Adipocyte (in vitro differentiated cells): ENCODE measurements at regions not wholly inside any gene's neighbourhood (a gene's known extent, or its start where the extent isn't known, plus 50 kb on each side); places are given as distances from the start of the nearest gene placed in this dataset.
A peak's percentile ranks its signal among the peaks of the same experiment; 100 is the strongest.

Experiments
- DNase-seq: peaks from one replicate; pipeline ENCODE4 v3.0.0-alpha.2; 2015; ENCODE audit warnings: low read depth
- H3K27me3 ChIP-seq: replicated peaks from 2 replicates; pipeline ENCODE4 v1.7.0; 2013; ENCODE audit warnings: mild to moderate bottlenecking, low read length, moderate library complexity; ENCODE audit not compliant: control insufficient read depth, insufficient read depth
- H3K36me3 ChIP-seq: 2 replicates; pipeline ENCODE4 v1.7.0; 2013; ENCODE audit warnings: low read length, mild to moderate bottlenecking, moderate library complexity; ENCODE audit not compliant: control insufficient read depth, insufficient read depth, severe bottlenecking
- H3K4me1 ChIP-seq: 2 replicates; pipeline ENCODE4 v1.7.0; 2013; ENCODE audit warnings: mild to moderate bottlenecking, low read length, moderate library complexity; ENCODE audit not compliant: control insufficient read depth, insufficient read depth
- H3K4me3 ChIP-seq: 2 replicates; pipeline ENCODE4 v1.7.0; 2013; ENCODE audit warnings: mild to moderate bottlenecking, low read length, moderate library complexity
- H3K9ac ChIP-seq: 2 replicates; pipeline ENCODE4 v1.7.0; 2013; ENCODE audit warnings: mild to moderate bottlenecking, low read length, moderate library complexity
- H3K9me3 ChIP-seq: 2 replicates; pipeline ENCODE4 v1.7.0; 2013; ENCODE audit warnings: mild to moderate bottlenecking, low read length, moderate library complexity; ENCODE audit not compliant: control insufficient read depth

DNA sequence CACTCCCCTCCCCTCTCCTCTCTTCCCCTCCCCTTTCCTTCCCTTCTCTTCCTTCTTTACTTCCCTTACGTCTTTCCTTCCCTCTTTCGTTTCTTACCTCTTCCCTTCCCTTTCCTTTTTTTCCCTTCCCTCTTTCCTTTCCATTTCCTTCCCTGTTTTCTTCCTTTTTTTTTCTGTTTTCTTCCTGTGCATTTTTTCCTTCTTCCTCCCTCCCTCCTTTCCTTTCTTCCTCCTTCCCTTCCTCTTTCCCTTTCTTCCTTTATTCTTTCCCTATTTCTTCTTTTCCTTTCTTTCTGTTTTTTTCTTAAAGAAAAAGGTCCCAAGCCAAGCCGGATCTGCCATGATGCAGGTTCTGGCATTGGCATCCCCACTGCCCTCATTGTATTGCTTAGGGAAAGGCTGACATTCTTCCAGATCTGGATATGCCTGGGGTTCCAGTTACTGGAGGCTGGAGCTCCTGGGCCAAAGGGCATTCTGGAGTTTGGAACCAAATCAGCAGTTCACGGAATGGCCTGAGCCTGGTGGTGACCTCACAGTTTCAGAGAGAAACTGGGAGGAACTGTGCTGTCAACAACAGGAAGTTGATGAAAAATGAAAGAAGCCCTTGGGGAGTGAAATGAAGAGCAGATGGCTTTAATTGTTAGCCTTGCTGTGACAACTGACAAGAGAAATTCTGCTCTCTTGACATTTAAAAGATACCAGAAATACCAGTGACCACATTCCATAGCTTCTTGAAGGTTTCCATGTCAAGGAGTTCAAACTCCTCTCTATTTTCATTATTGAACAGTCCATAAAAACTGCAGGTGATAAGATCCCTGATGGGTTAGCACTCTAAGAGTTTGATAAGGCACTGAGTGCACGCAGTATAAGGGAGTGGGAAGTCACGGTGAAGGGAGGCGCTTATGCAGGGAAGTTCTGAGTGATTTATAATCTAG, 622.1 kb downstream of the SPRY1 start:
- Histone ChIP-seq H3K9me3 (peaks cover 5% of the 10 kb centered on the region), H3K9ac (peak overlapping the region; percentile 60), H3K36me3 (no peaks in the 10 kb centered on the region), H3K4me3 (no peak overlapping the region), H3K4me1 (peaks cover 31% of the 10 kb centered on the region), H3K27me3 (no peaks in the 10 kb centered on the region)
- DNase-seq = peak; percentile 43

DNA sequence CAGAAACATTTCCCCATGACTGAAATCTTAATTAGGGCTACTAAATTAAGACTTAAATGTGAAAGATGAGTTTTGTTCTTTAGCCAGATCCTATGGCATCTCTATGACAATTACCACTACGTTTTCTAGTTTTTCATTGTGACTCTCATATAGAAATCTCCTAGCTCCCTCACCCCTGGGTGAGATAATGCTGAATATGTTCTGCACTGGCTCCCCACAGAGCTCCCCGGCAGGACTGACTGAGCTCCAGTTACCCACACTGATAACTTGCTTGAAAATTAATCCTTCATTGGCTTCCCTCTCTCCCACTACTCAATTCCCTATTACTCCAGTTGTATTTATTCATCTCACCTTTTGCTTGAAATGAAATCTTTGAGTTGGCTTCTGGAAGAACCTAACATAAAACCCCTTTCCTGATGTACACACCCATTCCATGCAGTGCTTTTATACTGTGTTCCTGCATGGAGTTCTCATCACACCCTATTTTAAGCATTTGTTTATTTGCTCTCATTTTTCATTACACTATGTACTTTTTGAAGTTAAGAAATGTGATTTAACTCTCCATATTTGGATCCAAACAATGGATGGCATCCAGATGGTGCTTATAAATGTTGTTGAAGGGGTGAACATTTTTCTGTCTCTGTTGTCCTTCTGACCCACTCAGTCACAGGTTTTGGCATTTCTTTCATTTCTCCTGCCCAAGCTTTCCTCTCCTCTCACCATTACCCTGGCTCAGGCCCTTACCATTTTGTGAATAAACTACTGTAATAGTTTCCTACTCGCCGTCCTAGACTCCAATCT, 623.4 kb downstream of the SPRY1 start:
- peak overlapping the region; percentile 60 for H3K9ac ChIP-seq
- H3K27me3 ChIP-seq = no peaks in the 10 kb centered on the region
- no peak for DNase-seq
- H3K36me3 ChIP-seq = no peaks in the 10 kb centered on the region
- H3K4me3 ChIP-seq = no peak overlapping the region
- H3K4me1 ChIP-seq = peaks cover 31% of the 10 kb centered on the region
- peaks cover 5% of the 10 kb centered on the region for H3K9me3 ChIP-seq

DNA sequence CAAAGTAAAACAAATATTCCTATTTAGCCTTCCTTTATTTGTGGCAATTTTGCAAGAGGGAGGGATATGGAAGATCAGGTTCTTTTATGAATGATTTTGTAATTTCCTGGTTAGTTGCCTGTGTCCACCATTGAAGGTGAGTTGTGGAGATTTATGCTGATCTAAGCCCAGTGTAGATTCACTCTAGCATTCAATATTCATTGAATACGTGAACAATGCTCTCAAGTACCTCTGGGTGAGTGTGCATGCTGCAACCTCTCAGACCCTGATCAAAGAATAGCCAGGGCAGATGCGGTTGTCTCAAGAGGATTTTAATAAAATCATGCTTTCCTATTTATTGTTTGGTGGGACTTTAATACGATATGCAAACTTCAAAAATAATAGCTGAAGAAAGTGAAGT, 628.4 kb downstream of the SPRY1 start:
- no peak for DNase-seq
- Histone ChIP-seq H3K36me3 (no peaks in the 10 kb centered on the region), H3K9me3 (peaks cover 5% of the 10 kb centered on the region), H3K4me3 (no peak overlapping the region), H3K9ac (no peak overlapping the region), H3K27me3 (no peaks in the 10 kb centered on the region), H3K4me1 (peaks cover 13% of the 10 kb centered on the region)

DNA sequence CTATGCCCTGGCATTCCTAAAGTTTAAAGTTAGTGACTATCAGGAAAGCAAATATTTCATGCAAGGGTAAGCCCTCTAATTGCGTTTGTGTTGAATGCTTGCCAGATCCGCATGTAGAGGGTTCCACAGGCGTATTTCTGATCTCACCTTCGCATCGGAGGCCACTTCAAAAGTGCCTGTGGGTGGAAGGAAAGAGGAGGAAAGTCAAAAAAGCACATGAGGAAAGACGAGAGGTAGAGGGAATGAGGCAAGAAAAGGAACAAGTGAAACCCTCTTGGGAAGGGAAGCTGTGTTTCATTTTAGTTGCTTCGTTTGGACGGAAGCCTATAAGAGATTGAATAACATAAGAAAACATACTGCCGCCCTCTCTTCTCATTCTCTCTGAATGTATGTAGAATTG, 628.8 kb downstream of the SPRY1 start:
- peaks cover 13% of the 10 kb centered on the region for H3K4me1 ChIP-seq
- peaks cover 5% of the 10 kb centered on the region for H3K9me3 ChIP-seq
- H3K4me3 ChIP-seq = no peak overlapping the region
- H3K36me3 ChIP-seq = no peaks in the 10 kb centered on the region
- no peaks in the 10 kb centered on the region for H3K27me3 ChIP-seq
- no peak for DNase-seq
- no peak overlapping the region for H3K9ac ChIP-seq

DNA sequence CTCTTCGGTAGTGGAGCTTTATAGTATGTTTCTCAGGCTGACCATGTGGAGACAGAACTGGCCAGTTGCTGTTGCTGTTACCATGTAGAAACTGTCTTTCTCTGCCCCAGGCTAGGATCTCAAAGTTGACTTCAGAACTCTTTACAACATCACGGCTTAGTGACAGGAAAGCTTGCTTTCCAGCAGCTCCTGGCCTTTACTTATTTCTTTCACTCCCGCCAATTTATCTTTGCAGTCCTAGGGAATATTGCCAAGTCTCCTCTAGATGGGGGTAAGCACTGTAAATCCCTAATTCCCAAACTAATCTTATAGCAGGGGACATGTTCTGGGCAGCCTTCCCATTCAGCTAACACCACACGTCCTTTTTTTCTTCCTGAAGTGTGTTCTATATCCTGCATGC, 631.6 kb downstream of the SPRY1 start:
- peak; percentile 34 for DNase-seq
- no peaks in the 10 kb centered on the region for H3K27me3 ChIP-seq

DNA sequence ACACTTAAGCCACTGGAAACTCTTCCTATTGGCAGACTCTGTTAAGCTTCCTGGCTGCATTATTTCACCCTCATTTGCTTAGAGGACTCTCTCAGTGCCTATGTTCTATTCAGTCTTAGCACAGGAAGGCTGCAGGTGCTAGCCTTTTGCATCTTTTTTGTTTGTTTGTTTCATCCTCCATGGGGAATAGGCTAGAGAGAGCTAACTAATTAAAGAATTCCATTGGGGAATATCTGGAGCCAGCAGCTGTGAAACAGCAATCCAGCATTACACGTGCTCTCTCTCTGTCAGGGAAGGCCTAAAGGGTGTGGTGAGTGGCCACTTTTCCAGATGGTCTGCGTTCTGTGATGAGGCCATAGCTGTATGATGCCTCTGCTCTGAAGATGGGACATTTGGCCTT, 633.6 kb downstream of the SPRY1 start:
- no peaks in the 10 kb centered on the region for H3K27me3 ChIP-seq
- no peak for DNase-seq
- no peaks in the 10 kb centered on the region for H3K9me3 ChIP-seq
- peaks cover 13% of the 10 kb centered on the region for H3K4me1 ChIP-seq
- H3K36me3 ChIP-seq = no peaks in the 10 kb centered on the region
- no peak overlapping the region for H3K4me3 ChIP-seq
- no peak overlapping the region for H3K9ac ChIP-seq

More for the DNA sequence above, 631.6 kb downstream of the SPRY1 start:
- Histone ChIP-seq H3K9ac (no peak overlapping the region), H3K9me3 (no peaks in the 10 kb centered on the region), H3K36me3 (no peaks in the 10 kb centered on the region), H3K4me1 (peaks cover 13% of the 10 kb centered on the region), H3K4me3 (no peak overlapping the region)

DNA sequence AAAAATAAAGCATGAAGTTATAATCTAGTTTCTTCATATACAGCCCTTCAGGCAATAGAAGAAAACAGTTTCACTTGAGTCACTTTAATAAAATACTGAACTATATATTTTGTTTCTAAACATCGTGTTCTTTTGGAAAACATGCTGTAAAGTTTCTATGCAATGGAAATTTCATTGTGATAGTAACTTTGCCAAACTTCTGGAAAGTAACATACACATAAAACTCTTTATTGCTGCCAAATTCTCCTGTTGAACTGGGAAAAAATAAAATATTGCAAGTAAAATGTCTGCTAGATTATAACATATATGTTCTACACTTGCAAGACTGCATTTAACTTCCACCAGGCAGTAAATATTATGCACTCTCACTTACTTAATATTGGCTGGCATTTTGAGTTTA, 635.4 kb downstream of the SPRY1 start:
- no peak for DNase-seq
- Histone ChIP-seq H3K4me1 (peaks cover 20% of the 10 kb centered on the region), H3K4me3 (no peak overlapping the region), H3K27me3 (no peaks in the 10 kb centered on the region), H3K9me3 (no peaks in the 10 kb centered on the region), H3K36me3 (no peaks in the 10 kb centered on the region), H3K9ac (no peak overlapping the region)

DNA sequence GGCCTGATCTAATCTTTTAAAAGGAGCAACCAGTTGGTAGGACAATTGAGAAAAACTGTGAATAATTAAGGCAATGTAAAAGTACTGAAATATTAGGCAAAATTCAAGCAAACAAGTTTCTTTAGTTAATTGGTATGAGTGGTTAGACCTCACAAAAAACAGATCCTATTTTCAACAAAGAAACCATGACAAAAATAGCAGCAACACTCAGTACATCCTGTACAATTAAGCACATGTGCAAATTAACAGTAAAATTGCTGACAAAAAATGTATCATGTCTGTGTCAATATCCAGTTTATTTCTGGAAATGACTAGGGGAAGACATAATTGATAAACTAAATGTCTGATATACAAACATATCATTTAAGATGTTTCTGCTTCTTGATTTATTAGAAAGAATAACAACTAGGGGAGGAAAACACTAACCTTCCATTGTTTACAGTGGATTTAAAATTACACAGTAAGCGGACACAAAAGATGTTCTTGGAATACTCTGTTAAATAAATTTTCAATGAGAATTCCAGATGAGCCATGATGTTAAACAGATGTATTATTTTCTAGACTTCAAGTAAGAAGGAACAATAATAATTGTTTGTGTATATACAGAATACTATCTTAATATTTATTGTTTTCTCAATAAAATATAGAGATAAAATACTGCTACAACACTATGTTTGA, 638.9 kb downstream of the SPRY1 start:
- H3K4me3 ChIP-seq = no peak overlapping the region
- peaks cover 15% of the 10 kb centered on the region for H3K4me1 ChIP-seq
- H3K36me3 ChIP-seq = no peaks in the 10 kb centered on the region
- DNase-seq = no peak
- H3K9ac ChIP-seq = peak overlapping the region; percentile 43
- no peaks in the 10 kb centered on the region for H3K27me3 ChIP-seq
- peaks cover 4% of the 10 kb centered on the region for H3K9me3 ChIP-seq

DNA sequence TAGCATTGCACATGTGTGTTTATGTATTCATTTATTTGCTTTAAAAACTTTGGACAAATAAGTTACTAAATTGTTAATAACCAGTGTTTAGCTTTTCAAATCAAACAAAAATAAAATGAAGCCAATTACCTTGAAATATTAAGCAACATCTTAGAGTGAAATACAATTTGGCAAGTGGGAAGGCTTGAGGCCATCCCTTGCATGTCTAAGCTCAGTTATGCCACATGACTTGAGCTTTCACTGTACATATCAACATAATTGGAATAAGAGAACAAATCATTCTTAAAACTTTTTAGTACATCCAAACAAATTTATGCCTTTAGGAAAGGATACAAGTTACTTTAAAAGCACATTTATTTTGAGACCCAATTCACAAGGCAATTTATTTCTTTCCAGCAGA, 640.6 kb downstream of the SPRY1 start:
- Histone ChIP-seq H3K9ac (no peak overlapping the region), H3K36me3 (no peaks in the 10 kb centered on the region), H3K4me3 (no peak overlapping the region), H3K9me3 (peaks cover 4% of the 10 kb centered on the region), H3K4me1 (peaks cover 15% of the 10 kb centered on the region), H3K27me3 (no peaks in the 10 kb centered on the region)
- DNase-seq = peak; percentile 67

DNA sequence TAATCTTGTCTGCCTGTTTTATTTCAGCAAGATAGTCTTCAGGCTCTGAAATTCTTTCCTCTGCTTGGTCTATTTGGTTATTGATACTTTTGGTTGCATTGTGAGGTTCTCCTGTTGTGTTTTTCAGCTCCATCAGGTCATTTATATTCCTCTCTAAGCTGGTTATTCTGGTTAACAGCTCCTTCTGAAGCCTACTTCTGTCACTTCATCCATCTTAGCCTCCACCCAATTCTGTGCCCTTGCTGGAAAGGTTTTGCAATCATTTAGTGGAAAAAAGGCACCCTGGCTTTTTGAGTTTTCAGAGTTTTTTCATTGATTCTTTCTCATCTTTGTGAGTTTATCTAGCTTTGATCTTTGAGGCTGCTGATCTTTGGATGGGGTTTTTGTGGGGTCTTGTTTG, 647.7 kb downstream of the SPRY1 start:
- Histone ChIP-seq H3K4me3 (no peak overlapping the region), H3K27me3 (no peaks in the 10 kb centered on the region), H3K9me3 (peaks cover 13% of the 10 kb centered on the region), H3K4me1 (no peaks in the 10 kb centered on the region), H3K36me3 (no peaks in the 10 kb centered on the region), H3K9ac (no peak overlapping the region)
- DNase-seq = no peak

DNA sequence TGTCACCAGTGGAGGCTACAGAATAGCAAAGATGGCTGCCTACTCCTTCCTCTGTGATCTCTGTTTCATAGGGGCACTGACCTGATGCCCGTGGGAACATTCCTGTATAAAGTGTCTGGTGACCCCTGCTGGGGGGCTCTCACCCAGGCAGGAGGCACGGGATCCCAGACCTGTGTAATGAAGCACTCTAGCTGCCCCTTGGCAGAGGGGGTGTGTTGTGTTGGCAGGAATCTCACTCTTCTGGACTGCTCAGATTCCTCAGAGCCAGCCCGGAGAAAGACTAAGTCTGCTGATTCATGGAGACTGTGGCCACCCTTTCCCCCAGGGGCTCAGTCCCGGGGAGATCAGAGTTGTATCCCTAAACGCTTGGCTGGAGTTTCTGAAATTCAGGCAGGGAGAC, 648.3 kb downstream of the SPRY1 start:
- DNase-seq = no peak
- Histone ChIP-seq H3K4me3 (no peak overlapping the region), H3K27me3 (no peaks in the 10 kb centered on the region), H3K9ac (no peak overlapping the region), H3K9me3 (peaks cover 10% of the 10 kb centered on the region), H3K36me3 (no peaks in the 10 kb centered on the region), H3K4me1 (no peaks in the 10 kb centered on the region)
